Ishikawa (cell line): ENCODE measurements at regions not wholly inside any gene's neighbourhood (a gene's known extent, or its start where the extent isn't known, plus 50 kb on each side); places are given as distances from the start of the nearest gene placed in this dataset.

Experiments
- CEBPB ChIP-seq: IDR thresholded peaks from 2 replicates; pipeline ENCODE4 v1.6.1; 2012
- CREB1 ChIP-seq: IDR thresholded peaks from 2 replicates; pipeline ENCODE4 v1.6.1; 2012; ENCODE audit warnings: low read depth
- EGR1 ChIP-seq: IDR thresholded peaks from 2 replicates; pipeline ENCODE4 v1.6.1; 2012
- EP300 ChIP-seq: IDR thresholded peaks from 2 replicates; pipeline ENCODE4 v1.6.1; 2012; ENCODE audit warnings: borderline replicate concordance
- FOXM1 ChIP-seq: IDR thresholded peaks from 2 replicates; pipeline ENCODE4 v1.6.1; 2012; ENCODE audit warnings: low read depth, borderline replicate concordance
- NFIC ChIP-seq: IDR thresholded peaks from 2 replicates; pipeline ENCODE4 v1.6.1; 2012
- RAD21 ChIP-seq: IDR thresholded peaks from 2 replicates; pipeline ENCODE4 v1.6.1; 2012; ENCODE audit warnings: low read depth
- TAF1 ChIP-seq: IDR thresholded peaks from 2 replicates; pipeline ENCODE4 v1.6.1; 2012; ENCODE audit warnings: low read depth, mild to moderate bottlenecking
- TCF12 ChIP-seq: IDR thresholded peaks from 2 replicates; pipeline ENCODE4 v1.6.1; 2012; ENCODE audit warnings: low read depth
- TEAD4 ChIP-seq: IDR thresholded peaks from 2 replicates; pipeline ENCODE4 v1.6.1; 2012
- YY1 ChIP-seq: IDR thresholded peaks from 2 replicates; pipeline ENCODE4 v1.6.1; 2012; ENCODE audit warnings: low read depth
- ZBTB7A ChIP-seq: IDR thresholded peaks from 2 replicates; pipeline ENCODE4 v1.6.1; 2012; ENCODE audit warnings: low read depth
- TF ChIP-seq, protein P1 (sequence below): IDR thresholded peaks from 2 replicates; pipeline ENCODE4 v1.6.1; 2012
- TF ChIP-seq, protein P2 (sequence below): IDR thresholded peaks from 2 replicates; pipeline ENCODE4 v1.6.1; 2012
- TF ChIP-seq, protein P3 (sequence below): IDR thresholded peaks from 2 replicates; pipeline ENCODE4 v1.6.1; 2012; ENCODE audit warnings: low read depth, mild to moderate bottlenecking

DNA sequence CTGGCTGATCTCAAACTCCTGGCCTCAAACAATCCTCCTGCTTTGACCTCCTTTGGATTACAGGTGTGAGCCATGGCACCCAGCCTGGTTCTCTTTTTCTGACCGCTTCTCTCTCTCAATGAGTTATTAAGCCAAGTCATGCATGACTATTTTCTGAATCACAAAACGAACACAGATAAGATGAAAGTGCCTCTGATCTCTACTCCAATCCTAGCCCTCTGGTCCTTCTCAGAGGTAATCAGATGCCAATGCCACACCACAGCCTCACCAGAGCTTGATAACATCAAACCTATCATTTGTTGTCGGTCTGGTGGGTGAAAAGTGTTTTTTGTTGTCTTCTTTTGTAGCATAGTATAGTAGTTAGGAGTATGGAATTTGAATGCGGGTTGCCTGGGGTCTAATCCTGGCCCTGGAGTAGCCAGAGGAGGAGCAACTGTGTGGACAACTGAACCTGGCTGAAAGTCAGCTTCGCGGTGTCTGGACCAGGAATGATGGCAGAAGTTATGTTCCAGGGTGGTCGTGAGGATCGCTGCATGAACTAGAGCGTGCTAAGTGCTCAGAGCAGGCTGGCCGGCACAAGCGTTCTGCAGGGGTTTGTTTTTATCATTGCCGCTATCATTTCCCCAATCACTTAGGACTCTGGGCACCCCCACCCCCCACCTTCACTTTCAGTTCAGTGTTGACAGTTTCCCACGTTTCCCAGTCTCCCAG, 77.9 kb downstream of the SPRING1 start:
- no peak for TF ChIP-seq ZBTB7A

DNA sequence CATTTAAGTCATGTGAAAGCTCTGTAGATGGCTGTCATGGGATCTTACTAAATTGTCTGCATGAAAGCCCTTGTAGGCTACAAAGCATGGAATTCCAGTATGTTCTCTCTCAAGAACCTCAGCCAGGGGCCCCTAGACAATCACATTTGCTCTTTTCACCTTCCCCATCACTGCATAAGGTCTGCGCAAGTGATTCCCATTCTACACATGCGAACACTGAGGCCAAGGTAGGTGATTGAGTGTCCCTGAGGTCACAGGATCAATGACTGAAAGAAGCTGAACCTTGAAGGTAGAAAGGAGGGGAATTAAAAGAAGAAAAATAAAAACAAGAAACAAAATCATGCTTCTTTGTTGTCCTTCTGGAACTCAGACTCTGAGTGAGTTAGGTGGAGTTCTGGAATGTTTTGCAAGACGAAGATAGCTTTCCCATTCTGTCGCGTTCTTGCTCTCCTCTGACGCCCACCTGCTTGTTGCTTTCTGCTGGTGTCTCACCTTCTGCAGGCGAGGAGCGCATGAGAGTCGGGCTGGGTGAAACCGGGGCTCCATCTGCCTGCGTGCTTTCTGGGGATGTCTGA, 79.9 kb downstream of the SPRING1 start:
- TF ChIP-seq, protein P1, sequence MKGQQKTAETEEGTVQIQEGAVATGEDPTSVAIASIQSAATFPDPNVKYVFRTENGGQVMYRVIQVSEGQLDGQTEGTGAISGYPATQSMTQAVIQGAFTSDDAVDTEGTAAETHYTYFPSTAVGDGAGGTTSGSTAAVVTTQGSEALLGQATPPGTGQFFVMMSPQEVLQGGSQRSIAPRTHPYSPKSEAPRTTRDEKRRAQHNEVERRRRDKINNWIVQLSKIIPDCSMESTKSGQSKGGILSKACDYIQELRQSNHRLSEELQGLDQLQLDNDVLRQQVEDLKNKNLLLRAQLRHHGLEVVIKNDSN, result no peak
- TF ChIP-seq CREB1 (no peak), TAF1 (no peak), NFIC (no peak), EP300 (no peak), CEBPB (no peak), FOXM1 (no peak), TEAD4 (no peak)
- TF ChIP-seq, protein P2, sequence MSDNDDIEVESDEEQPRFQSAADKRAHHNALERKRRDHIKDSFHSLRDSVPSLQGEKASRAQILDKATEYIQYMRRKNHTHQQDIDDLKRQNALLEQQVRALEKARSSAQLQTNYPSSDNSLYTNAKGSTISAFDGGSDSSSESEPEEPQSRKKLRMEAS, result no peak

DNA sequence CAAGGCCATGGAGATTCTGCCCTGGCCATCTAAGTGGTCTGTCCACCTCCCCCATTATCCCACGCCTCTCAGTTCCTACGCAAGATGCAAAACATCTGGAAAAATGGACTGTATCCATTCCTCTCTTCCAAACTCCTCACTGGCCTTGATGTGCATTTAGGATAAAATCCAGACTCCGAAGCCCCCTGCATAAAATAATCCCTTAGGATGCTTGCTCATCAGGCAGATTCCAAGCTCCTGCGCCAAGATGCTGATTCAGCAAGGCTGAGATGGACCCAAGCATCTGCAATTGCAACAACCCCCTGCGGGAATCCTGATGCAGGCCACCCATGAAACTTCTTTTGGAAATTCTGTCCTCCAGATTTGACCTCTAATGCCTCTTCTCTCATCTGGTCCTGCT, 81.6 kb downstream of the SPRING1 start:
- TF ChIP-seq, protein P3, sequence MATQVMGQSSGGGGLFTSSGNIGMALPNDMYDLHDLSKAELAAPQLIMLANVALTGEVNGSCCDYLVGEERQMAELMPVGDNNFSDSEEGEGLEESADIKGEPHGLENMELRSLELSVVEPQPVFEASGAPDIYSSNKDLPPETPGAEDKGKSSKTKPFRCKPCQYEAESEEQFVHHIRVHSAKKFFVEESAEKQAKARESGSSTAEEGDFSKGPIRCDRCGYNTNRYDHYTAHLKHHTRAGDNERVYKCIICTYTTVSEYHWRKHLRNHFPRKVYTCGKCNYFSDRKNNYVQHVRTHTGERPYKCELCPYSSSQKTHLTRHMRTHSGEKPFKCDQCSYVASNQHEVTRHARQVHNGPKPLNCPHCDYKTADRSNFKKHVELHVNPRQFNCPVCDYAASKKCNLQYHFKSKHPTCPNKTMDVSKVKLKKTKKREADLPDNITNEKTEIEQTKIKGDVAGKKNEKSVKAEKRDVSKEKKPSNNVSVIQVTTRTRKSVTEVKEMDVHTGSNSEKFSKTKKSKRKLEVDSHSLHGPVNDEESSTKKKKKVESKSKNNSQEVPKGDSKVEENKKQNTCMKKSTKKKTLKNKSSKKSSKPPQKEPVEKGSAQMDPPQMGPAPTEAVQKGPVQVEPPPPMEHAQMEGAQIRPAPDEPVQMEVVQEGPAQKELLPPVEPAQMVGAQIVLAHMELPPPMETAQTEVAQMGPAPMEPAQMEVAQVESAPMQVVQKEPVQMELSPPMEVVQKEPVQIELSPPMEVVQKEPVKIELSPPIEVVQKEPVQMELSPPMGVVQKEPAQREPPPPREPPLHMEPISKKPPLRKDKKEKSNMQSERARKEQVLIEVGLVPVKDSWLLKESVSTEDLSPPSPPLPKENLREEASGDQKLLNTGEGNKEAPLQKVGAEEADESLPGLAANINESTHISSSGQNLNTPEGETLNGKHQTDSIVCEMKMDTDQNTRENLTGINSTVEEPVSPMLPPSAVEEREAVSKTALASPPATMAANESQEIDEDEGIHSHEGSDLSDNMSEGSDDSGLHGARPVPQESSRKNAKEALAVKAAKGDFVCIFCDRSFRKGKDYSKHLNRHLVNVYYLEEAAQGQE, result no peak
- no peak for TF ChIP-seq ZBTB7A
- no peak for TF ChIP-seq TCF12
- TF ChIP-seq FOXM1, result no peak
- TF ChIP-seq EP300, result no peak
- no peak for TF ChIP-seq TEAD4
- TF ChIP-seq YY1, result no peak
- no peak for TF ChIP-seq CEBPB
- no peak for TF ChIP-seq EGR1

DNA sequence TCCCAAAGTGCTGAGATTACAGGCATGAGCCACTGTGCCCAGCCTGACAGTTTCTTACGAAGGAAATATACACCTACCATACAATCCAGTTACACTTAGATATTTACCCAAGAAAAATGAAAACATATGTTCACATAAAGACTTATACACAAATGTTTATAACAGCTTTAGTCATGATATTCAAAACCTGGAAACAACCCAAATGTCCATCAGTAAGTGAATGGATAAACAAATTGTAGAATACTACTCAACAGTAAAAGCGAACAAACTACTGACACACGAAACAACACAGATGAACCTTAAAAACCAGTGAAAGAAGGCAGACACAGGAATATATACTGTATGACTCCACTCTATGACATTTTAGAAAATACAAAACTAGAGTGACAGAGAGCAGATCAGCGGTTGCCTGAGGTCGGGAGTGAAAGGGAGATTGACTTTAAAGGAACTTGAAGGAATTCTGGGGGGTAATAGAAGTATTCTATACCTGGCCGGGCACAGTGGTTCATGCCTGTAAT, 83.6 kb downstream of the SPRING1 start:
- TF ChIP-seq, protein P2, result no peak
- TF ChIP-seq, protein P1, result no peak
- no peak for TF ChIP-seq TEAD4

DNA sequence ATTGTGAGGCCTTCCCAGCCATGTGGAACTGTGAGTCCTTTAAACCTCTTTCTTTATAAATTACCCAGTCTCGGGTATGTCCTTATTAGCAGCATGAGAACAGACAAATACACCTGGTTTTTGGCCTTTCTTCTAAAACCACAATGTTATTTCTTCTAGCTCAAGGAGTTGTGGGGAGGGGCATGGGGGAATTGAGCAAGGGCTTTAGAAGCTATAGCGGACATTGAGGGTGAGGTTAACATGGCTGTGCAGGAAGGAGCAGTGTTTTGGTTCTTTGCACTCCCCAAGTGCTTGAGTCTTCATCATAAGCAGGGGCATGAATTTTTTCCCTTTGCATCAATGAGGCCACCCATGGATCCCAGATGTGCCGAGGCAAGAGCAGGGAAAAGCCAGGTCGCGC, 86.8 kb downstream of the SPRING1 start:
- TF ChIP-seq ZBTB7A, result no peak
- TF ChIP-seq YY1, result no peak
- TF ChIP-seq FOXM1, result no peak
- no peak for TF ChIP-seq CREB1
- TF ChIP-seq, protein P1, result no peak
- no peak for TF ChIP-seq CEBPB
- TF ChIP-seq RAD21, result no peak
- TF ChIP-seq, protein P3, result no peak
- no peak for TF ChIP-seq NFIC
- TF ChIP-seq EP300, result no peak
- no peak for TF ChIP-seq TCF12
- no peak for TF ChIP-seq EGR1
- TF ChIP-seq TEAD4, result no peak
- TF ChIP-seq, protein P2, result no peak
- TF ChIP-seq TAF1, result no peak

DNA sequence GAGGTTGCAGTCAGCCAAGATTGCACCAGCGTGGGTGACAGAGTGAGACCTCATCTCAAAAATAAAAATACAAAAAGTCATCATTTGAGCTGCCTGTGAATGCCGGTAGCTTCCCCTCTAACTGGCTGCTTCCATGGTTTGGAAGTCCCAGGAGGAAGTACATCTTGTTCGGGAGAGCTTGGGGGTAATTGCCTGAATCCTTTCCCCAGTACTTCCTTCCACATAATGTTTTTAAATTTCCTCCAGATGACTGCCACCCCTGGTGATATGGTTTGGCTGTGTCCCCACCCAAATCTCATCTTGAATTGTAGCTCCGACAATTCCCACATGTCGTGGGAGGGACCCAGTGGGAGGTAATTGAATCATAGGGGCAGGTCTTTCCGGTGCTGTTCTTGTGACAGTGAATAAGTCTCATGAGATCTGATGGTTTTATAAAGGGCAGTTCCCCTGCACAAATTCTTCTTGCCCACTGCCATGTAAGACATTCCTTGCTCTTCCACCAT, 87.2 kb downstream of the SPRING1 start:
- TF ChIP-seq EGR1 (no peak), ZBTB7A (no peak), TEAD4 (no peak), TAF1 (no peak), TCF12 (no peak)
